K562 (cell line): ENCODE measurements at regions not wholly inside any gene's neighbourhood (a gene's known extent, or its start where the extent isn't known, plus 50 kb on each side); places are given as distances from the start of the nearest gene placed in this dataset.

Source experiments
- ADNP ChIP-seq: fragments of 200-800 bp; sonication (Bioruptor generic); IDR thresholded peaks from 2 replicates; pipeline ENCODE4 v1.6.1; 2016; ENCODE audit warnings: missing genetic modification characterization, missing compliant biosample characterization
- CC2D1A ChIP-seq: fragments of 450-650 bp; IDR thresholded peaks from 2 replicates; pipeline ENCODE4 v1.6.1; 2017; ENCODE audit warnings: mild to moderate bottlenecking
- HDAC6 ChIP-seq: IDR thresholded peaks from 2 replicates; pipeline ENCODE4 v1.6.1; 2012; ENCODE audit warnings: low read depth, mild to moderate bottlenecking, control low read depth, inconsistent platforms, low read length, moderate library complexity
- RBM39 ChIP-seq: fragments of 200-400 bp; formaldehyde crosslinking; optimal IDR thresholded peaks from 2 replicates; pipeline ENCODE3; 2018; ENCODE audit warnings: low read depth, low read length
- SP2 ChIP-seq: IDR thresholded peaks from 2 replicates; pipeline ENCODE4 v1.6.1; 2011; ENCODE audit warnings: mild to moderate bottlenecking, low read depth, low read length, moderate library complexity; ENCODE audit not compliant: poor library complexity, severe bottlenecking; ENCODE audit errors: extremely low read depth
- SRSF1 ChIP-seq: fragments of 200-400 bp; formaldehyde crosslinking; IDR thresholded peaks from 2 replicates; pipeline ENCODE4 v1.6.1; 2017; ENCODE audit warnings: mild to moderate bottlenecking, low read depth, low read length, moderate library complexity
- ZC3H4 ChIP-seq: sonication (generic); formaldehyde crosslinking; IDR thresholded peaks from 2 replicates; pipeline ENCODE4 v1.9.0; 2021; ENCODE audit warnings: missing genetic modification reagents, borderline replicate concordance
- TF ChIP-seq, protein P1 (sequence below), 2 experiments: fragments of 450-650 bp in 1 of 2; sonication (generic) in 1 of 2; formaldehyde crosslinking in 1 of 2; IDR thresholded peaks; 2 replicates each; pipeline versions ENCODE4 v1.7.1 to v1.9.0; 2016 to 2022; ENCODE audit warnings: inconsistent platforms in 1 of 2, mild to moderate bottlenecking in 1 of 2, missing genetic modification reagents in 1 of 2
- TF ChIP-seq, protein P2 (sequence below): fragments of 150-350 bp; IDR thresholded peaks from 2 replicates; pipeline ENCODE4 v1.6.1; 2014; ENCODE audit warnings: low read depth, mild to moderate bottlenecking, low read length, borderline replicate concordance
- TF ChIP-seq, protein P3 (sequence below): fragments of 250-450 bp; sonication (Bioruptor Pico); IDR thresholded peaks from 2 replicates; pipeline ENCODE4 v1.5.1; 2021; ENCODE audit warnings: mild to moderate bottlenecking
- TF ChIP-seq, protein P4 (sequence below): sonication (generic); formaldehyde crosslinking; IDR thresholded peaks from 2 replicates; pipeline ENCODE4 v1.8.1; 2022; ENCODE audit warnings: missing genetic modification reagents

DNA sequence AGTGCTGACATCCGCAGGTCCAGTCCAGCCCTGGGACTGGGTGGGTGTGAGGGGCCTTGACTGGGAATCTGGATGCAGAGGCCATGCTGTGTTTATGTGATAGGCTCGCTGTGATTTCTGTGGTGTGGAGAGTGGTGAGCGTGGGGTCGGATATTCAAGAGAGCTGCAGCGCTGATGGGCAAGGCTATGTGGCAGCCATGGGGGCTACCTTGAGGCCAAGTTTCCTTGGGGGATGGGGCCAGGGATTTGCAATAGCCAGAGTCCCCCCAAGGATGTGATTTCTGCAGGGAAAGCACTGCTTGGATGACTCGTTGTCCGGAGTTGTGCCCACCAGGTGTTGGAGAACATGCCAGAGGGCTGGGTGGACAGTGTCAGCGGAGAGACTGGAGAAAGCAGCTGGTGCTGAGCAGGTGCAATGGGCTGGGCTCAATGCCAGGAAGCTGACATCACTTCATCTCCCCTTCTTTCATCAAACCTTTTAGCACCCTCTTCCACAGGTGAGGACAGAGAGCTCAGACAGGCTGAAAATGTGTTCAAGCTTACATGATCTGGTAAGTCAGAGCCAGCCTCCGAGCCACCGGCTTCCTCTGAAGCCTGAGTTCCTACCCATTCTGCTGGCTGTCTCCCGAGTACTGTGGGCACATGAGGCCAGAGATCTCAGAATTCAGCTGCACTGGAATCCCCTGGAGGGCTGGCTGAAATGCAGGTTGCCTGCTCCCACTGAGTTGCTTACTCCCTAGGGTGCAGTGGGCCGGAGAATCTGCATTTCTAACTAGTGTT lies 132.9 kb downstream of the RHOU start (continued):
- TF ChIP-seq, protein P1, sequence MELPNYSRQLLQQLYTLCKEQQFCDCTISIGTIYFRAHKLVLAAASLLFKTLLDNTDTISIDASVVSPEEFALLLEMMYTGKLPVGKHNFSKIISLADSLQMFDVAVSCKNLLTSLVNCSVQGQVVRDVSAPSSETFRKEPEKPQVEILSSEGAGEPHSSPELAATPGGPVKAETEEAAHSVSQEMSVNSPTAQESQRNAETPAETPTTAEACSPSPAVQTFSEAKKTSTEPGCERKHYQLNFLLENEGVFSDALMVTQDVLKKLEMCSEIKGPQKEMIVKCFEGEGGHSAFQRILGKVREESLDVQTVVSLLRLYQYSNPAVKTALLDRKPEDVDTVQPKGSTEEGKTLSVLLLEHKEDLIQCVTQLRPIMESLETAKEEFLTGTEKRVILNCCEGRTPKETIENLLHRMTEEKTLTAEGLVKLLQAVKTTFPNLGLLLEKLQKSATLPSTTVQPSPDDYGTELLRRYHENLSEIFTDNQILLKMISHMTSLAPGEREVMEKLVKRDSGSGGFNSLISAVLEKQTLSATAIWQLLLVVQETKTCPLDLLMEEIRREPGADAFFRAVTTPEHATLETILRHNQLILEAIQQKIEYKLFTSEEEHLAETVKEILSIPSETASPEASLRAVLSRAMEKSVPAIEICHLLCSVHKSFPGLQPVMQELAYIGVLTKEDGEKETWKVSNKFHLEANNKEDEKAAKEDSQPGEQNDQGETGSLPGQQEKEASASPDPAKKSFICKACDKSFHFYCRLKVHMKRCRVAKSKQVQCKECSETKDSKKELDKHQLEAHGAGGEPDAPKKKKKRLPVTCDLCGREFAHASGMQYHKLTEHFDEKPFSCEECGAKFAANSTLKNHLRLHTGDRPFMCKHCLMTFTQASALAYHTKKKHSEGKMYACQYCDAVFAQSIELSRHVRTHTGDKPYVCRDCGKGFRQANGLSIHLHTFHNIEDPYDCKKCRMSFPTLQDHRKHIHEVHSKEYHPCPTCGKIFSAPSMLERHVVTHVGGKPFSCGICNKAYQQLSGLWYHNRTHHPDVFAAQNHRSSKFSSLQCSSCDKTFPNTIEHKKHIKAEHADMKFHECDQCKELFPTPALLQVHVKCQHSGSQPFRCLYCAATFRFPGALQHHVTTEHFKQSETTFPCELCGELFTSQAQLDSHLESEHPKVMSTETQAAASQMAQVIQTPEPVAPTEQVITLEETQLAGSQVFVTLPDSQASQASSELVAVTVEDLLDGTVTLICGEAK (IDR thresholded peaks at IDR 0.05), result no peak
- TF ChIP-seq, protein P1 (CRISPR knock-in tag; IDR thresholded peaks at IDR 0.05), result no peak
- TF ChIP-seq, protein P2, sequence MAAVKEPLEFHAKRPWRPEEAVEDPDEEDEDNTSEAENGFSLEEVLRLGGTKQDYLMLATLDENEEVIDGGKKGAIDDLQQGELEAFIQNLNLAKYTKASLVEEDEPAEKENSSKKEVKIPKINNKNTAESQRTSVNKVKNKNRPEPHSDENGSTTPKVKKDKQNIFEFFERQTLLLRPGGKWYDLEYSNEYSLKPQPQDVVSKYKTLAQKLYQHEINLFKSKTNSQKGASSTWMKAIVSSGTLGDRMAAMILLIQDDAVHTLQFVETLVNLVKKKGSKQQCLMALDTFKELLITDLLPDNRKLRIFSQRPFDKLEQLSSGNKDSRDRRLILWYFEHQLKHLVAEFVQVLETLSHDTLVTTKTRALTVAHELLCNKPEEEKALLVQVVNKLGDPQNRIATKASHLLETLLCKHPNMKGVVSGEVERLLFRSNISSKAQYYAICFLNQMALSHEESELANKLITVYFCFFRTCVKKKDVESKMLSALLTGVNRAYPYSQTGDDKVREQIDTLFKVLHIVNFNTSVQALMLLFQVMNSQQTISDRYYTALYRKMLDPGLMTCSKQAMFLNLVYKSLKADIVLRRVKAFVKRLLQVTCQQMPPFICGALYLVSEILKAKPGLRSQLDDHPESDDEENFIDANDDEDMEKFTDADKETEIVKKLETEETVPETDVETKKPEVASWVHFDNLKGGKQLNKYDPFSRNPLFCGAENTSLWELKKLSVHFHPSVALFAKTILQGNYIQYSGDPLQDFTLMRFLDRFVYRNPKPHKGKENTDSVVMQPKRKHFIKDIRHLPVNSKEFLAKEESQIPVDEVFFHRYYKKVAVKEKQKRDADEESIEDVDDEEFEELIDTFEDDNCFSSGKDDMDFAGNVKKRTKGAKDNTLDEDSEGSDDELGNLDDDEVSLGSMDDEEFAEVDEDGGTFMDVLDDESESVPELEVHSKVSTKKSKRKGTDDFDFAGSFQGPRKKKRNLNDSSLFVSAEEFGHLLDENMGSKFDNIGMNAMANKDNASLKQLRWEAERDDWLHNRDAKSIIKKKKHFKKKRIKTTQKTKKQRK, result no peak
- TF ChIP-seq HDAC6 (no peak), SP2 (no peak), ZC3H4 (CRISPR knock-in tag) (no peak), CC2D1A (no peak), ADNP (tag) (no peak), SRSF1 (no peak), RBM39 (no peak)
- TF ChIP-seq, protein P3, sequence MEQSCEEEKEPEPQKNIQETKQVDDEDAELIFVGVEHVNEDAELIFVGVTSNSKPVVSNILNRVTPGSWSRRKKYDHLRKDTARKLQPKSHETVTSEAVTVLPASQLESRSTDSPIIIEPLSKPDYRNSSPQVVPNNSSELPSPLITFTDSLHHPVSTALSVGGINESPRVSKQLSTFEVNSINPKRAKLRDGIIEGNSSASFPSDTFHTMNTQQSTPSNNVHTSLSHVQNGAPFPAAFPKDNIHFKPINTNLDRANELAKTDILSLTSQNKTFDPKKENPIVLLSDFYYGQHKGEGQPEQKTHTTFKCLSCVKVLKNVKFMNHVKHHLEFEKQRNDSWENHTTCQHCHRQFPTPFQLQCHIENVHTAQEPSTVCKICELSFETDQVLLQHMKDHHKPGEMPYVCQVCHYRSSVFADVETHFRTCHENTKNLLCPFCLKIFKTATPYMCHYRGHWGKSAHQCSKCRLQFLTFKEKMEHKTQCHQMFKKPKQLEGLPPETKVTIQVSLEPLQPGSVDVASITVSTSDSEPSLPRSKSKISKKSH (CRISPR knock-in tag), result no peak
- TF ChIP-seq, protein P4, sequence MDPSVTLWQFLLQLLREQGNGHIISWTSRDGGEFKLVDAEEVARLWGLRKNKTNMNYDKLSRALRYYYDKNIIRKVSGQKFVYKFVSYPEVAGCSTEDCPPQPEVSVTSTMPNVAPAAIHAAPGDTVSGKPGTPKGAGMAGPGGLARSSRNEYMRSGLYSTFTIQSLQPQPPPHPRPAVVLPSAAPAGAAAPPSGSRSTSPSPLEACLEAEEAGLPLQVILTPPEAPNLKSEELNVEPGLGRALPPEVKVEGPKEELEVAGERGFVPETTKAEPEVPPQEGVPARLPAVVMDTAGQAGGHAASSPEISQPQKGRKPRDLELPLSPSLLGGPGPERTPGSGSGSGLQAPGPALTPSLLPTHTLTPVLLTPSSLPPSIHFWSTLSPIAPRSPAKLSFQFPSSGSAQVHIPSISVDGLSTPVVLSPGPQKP (CRISPR knock-in tag), result no peak
